Esophagus (tissue), 2 donors: ENCODE measurements at regions not wholly inside any gene's neighbourhood (a gene's known extent, or its start where the extent isn't known, plus 50 kb on each side); places are given as distances from the start of the nearest gene placed in this dataset.

Source experiments
- H3K27ac ChIP-seq, 2 donors: one replicate each; pipeline ENCODE4 v1.5.1; 2013; ENCODE audit warnings: low read depth in 2 of 2, mild to moderate bottlenecking in 2 of 2, inconsistent platforms in 1 of 2, low read length in 1 of 2, moderate library complexity in 1 of 2
- H3K27me3 ChIP-seq, 2 donors: one replicate each; pipeline ENCODE4 v1.6.1; 2013; ENCODE audit warnings: low read length in 2 of 2, control low read depth in 1 of 2, mild to moderate bottlenecking in 1 of 2; ENCODE audit not compliant: insufficient read depth in 2 of 2, control insufficient read depth in 1 of 2
- H3K36me3 ChIP-seq, 2 donors: one replicate each; pipeline ENCODE4 v1.6.1; 2013; ENCODE audit warnings: low read length in 1 of 2; ENCODE audit not compliant: control insufficient read depth in 2 of 2, insufficient read depth in 2 of 2
- H3K4me1 ChIP-seq, 2 donors: one replicate each; pipeline ENCODE4 v1.6.1; 2013; ENCODE audit warnings: low read length in 1 of 2; ENCODE audit not compliant: control insufficient read depth in 2 of 2, insufficient read depth in 2 of 2
- H3K4me3 ChIP-seq, 2 donors: one replicate each; pipeline ENCODE4 v1.5.1; 2013; ENCODE audit warnings: low read length in 2 of 2, mild to moderate bottlenecking in 2 of 2, low read depth in 1 of 2, moderate library complexity in 1 of 2
- H3K9me3 ChIP-seq, 2 donors: one replicate each; pipeline ENCODE4 v1.6.1; 2013; ENCODE audit warnings: mild to moderate bottlenecking in 2 of 2, low read depth in 1 of 2, low read length in 1 of 2, moderate library complexity in 1 of 2; ENCODE audit not compliant: control insufficient read depth in 2 of 2, insufficient read depth in 1 of 2
- WGBS, 2 donors: extraction: QIAGEN DNeasy Blood & Tissue Kit; methylation state at CpG; one replicate each; pipeline ENCODE4 v1.1.7; 2013; 5-methylcytosine and 5-hydroxymethylcytosine counted together
- donor health status: healthy with polysubstance abuse.
- donor health status: Bipolar disorder and iron deficiency.

DNA sequence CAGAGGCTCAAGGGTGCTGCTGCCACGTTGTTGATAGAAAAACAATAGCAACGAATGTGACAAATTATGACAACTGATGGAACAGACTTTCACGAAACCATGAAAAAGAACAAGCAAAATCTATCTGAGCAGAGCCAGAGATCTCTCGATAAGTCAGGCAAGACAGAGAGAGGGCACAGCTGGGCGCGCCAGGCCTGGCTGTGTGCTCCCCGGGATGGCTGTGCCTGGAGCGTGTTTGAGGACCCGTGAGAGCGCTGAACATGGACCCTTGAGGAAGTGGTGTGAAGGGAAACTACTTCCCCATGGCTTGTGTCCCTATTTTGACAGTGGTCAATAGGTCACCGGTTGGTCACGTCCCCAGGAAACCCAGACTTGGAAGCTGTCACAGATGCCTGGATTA is 83.1 kb upstream of the FGF3 start:
- no peak overlapping the region for H3K27ac ChIP-seq
- no peaks in the 10 kb centered on the region for H3K4me1 ChIP-seq
- WGBS, 2 donors = 82 to 89% methylated on average over 12 of the region's 12 CpGs
- no peaks in the 10 kb centered on the region for H3K27me3 ChIP-seq
- H3K9me3 ChIP-seq = no peaks in the 10 kb centered on the region
- no peak overlapping the region for H3K4me3 ChIP-seq
- H3K36me3 ChIP-seq = no peaks in the 10 kb centered on the region

DNA sequence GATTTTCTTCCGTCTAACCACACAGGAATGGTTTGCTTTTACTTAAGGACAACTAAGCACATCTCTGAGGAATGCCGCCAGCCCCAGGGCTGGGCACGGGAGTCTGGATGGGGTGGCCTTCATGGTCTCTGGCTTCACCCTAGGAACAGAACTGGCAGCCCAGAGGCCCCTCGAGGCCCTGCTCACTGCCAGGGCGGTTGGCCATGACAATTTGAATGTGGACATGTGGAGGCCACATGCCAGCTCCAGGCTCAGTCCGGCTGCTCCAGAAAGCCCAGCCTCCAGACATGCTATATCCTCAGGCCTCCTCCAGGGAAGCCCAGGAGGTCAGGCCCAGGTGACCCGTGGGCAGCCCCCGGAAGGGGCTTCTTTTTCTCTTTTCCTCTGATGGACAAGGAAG is 84.0 kb upstream of the FGF3 start:
- Histone ChIP-seq H3K4me1 (no peaks in the 10 kb centered on the region), H3K36me3 (no peaks in the 10 kb centered on the region), H3K27ac (no peak overlapping the region), H3K4me3 (no peak overlapping the region), H3K27me3 (no peaks in the 10 kb centered on the region), H3K9me3 (no peaks in the 10 kb centered on the region)
- 75 to 76% methylated on average over 8 of the region's 8 CpGs for WGBS, 2 donors

DNA sequence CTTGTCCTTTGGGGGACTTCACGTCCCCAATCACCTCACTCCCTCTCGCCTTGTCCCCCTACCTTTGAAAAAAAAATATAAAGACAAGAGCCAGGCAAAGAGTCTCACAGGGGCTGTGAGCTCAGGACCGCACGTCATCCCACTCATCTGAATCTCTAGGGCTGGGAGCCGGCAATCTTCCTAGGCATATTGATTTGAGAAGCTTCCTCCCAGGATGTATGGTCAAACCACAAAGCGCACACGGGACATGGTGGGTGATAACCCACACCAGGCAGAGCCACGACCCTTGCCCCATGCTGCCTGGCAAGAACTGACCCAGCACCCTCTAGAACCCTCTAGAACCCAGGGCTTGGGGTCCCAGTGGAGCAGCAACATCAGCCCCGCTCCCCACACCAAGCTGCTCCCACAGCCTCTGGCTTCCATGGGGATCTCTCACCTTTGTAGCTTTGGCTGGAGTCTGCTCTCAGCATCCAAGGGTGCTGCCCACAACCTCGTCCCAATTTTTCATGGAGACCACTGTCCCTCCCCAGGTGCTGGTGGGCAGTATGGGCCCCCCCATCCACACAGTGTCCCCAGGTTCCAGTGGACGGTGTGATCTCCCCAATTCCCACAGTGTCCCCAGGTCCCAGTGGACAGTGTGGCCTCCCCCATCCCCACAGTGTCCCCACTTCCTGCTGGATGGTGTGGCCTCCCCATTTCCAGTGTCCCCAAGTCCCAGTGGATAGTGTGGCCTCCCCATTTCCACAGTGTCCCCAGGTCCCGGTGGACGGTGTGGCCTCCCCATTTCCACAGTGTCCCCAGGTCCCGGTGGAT is 85.2 kb upstream of the FGF3 start:
- no peaks in the 10 kb centered on the region for H3K27me3 ChIP-seq
- no peaks in the 10 kb centered on the region for H3K36me3 ChIP-seq
- no peaks in the 10 kb centered on the region for H3K9me3 ChIP-seq
- WGBS, 2 donors = 68 to 75% methylated on average over 14 of the region's 14 CpGs
- no peak overlapping the region for H3K27ac ChIP-seq
- H3K4me3 ChIP-seq = no peak overlapping the region
- no peaks in the 10 kb centered on the region for H3K4me1 ChIP-seq

DNA sequence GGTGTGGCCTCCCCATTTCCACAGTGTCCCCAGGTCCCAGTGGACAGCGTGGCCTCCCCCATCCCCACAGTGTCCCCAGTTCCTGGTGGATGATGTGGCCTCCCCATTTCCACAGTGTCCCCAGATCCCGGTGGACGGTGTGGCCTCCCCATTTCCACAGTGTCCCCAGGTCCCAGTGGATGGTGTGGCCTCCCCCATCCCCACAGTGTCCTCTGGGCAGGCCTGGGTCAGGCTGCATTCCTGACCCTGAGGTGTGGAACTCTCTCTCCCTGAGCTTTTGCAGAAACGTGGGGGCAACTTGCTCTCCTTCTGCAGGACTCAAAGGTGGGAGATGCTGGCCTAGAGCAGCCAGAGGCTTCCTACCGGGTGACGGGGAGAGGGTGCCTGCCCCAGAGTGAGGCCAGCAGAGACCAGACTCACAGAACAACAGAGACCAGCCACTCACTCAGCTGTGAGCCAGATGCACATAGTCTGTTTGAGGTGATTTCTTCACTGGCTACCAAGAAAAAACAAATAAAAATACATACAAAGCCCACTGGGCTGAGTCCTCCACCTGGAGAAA is 85.8 kb upstream of the FGF3 start:
- H3K4me1 ChIP-seq = peaks cover 0 to 3% of the 10 kb centered on the region in 2 donors
- no peaks in the 10 kb centered on the region for H3K27me3 ChIP-seq
- no peaks in the 10 kb centered on the region for H3K9me3 ChIP-seq
- no peak overlapping the region for H3K27ac ChIP-seq
- 82 to 85% methylated on average over 6 of the region's 6 CpGs for WGBS, 2 donors
- H3K4me3 ChIP-seq = no peak overlapping the region
- no peaks in the 10 kb centered on the region for H3K36me3 ChIP-seq

DNA sequence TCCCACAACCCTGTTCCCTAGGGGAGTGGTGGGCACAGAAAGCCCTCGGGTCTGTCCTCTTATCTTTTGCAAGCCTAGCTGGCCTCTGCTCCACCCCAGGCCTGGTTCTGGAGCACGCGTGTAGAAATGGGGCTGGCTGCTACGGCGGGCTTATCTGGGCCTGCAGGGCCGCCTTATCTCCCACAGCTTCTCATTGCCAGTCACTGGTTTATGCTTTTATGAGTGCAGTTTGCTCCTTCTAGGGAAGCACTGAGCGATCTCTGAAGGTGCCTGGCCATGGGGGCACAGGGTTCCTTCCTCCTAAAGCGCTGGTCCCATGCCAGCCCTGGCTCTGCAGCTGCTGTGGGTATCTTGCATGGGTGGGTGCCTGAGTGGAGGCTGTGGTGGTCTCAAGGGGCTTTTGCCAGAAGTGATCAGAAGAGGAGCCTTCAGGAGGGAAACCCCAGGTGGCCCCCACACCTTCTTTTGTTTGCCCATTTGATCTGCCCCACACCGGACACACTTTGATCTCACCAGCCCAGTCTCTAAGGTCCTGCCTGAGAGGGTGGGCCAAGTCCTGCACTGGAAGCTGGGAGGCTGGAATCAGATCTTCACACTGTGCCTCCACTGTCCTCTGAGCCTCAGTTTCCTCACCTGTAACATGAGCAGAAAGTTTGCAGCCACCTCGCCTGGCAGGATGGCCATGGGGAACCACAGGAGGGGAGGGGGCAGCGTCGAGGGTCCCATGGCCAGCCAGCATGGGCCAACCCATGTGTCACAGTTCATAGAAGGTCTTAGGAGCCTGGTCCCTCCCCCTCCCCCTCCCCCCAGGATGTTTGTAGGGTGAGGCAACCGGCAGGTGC is 86.6 kb upstream of the FGF3 start:
- Histone ChIP-seq H3K27me3 (no peaks in the 10 kb centered on the region), H3K36me3 (no peaks in the 10 kb centered on the region), H3K4me1 (peaks cover 0 to 3% of the 10 kb centered on the region in 2 donors), H3K9me3 (no peaks in the 10 kb centered on the region), H3K27ac (no peak overlapping the region), H3K4me3 (no peak overlapping the region)
- 64 to 73% methylated on average over 13 of the region's 13 CpGs for WGBS, 2 donors

DNA sequence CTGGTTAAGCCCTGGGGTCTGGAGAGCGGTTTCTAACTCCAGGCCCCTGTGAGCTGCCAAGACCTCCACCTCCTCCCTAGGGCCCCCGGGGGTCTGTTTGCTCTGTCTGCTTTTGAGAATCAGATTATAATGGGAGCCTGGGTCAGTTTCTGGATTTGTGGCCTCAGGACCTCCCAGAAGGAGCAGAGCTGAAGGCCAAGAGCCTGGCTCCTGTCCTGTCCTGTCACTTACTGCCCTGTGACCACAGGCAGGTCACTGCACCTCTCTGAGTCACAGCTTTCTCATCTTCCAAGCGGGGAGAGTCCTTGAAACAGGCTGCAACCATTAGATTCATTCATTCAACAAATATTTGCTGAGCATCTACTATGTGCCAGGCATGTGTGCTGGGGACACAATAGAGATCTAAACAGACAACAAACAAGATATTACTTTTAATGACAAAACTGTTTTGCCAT is 87.3 kb upstream of the FGF3 start:
- Histone ChIP-seq H3K9me3 (no peaks in the 10 kb centered on the region), H3K27ac (no peak overlapping the region), H3K4me1 (peaks cover 0 to 3% of the 10 kb centered on the region in 2 donors), H3K27me3 (no peaks in the 10 kb centered on the region), H3K36me3 (no peaks in the 10 kb centered on the region), H3K4me3 (no peak overlapping the region)
- 53 to 55% methylated on average over 3 of the region's 3 CpGs for WGBS, 2 donors

DNA sequence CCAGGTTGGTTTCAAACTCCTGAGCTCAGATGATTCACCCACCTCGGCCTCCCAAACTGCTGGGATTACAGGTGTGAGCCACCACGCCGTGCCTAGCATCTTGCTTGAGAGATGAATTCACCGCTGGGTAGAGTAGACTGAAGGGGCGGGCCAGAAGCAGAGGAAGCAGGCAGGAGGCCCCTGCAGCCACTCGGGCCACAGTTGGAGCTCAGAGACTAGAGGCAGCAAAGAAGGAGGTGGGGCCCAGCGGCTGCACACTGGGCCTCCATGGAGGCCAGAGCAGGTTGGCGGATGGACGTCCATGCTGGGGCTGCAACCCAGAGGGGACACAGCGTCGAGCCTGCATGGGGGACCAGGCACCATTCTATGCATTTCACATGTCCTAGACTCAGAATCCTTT is 88.4 kb upstream of the FGF3 start:
- Histone ChIP-seq H3K27ac (no peak overlapping the region), H3K27me3 (no peaks in the 10 kb centered on the region), H3K4me1 (peaks cover 0 to 3% of the 10 kb centered on the region in 2 donors), H3K36me3 (no peaks in the 10 kb centered on the region), H3K4me3 (no peak overlapping the region), H3K9me3 (no peaks in the 10 kb centered on the region)
- WGBS, 2 donors = 87 to 92% methylated on average over 11 of the region's 11 CpGs

DNA sequence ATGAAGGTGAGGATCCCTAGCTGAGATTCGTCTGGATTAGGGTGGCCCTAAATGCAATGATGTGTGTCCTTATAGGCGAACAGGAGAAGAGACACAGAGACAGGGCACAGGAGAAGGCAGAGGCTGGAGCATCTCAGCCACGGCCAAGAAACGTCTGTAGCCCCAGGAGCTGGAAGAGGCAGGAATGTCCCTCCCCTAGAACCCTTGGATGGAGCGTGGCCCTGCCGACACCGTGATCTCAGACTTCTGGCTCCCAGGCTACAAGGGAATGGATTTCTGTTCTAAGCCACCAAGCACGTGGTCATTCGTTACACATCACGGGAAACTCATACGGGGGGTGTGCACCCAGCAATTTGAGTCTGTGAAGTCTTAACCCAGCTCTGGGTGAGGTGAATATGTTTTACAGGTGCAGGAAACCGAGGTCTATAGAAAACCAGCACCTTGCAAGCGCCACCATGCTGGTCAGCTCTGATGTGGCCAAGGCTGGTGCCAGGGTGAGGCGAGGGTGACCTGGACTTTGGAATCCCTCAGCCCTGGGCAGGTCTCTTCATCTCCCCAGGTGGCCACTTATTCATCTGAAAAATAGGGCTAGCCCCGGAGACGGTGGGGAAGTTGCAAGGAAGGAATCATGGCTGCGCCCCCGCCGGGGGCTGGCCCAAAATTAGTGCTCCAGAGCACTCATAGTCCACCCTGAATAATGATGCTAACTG is 89.5 kb upstream of the FGF3 start:
- H3K4me3 ChIP-seq = no peak overlapping the region
- no peaks in the 10 kb centered on the region for H3K9me3 ChIP-seq
- no peaks in the 10 kb centered on the region for H3K36me3 ChIP-seq
- H3K27ac ChIP-seq = no peak overlapping the region
- peaks cover 0 to 3% of the 10 kb centered on the region in 2 donors for H3K4me1 ChIP-seq
- 71 to 73% methylated on average over 19 of the region's 19 CpGs for WGBS, 2 donors
- no peaks in the 10 kb centered on the region for H3K27me3 ChIP-seq
